ENCODE measurements at regions not wholly inside any gene's neighbourhood (a gene's known extent, or its start where the extent isn't known, plus 50 kb on each side); places are given as distances from the start of the nearest gene placed in this dataset.

GRCh38 chr2:16408331-16409005 lies 257.2 kb downstream of the CYRIA start:
- no peak for DNase-seq

DNA sequence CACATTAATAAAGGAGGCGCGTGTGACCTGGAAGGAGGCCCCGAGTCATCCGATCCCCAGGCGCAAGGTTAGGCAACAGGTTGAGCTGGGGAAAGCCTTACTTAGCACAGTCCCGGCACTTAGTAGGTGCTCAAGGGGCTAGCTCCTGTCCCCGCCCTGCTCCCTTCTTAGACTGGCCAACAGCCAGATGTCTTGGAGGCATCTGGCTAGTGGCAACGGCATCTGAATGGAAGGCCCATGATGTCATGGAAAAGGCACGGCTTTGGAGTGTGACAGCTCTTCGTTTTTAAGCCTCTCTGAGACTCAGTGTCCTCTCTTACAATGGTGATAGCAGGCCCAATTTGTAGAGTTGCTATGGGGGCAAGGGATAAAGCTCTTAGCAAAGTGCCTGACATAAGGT lies 258.3 kb downstream of the CYRIA start:
- DNase-seq = no peak

- DNase-seq = no peak
Observed at GRCh38 chr2:16406496-16407289, 258.9 kb downstream of the CYRIA start.

DNA sequence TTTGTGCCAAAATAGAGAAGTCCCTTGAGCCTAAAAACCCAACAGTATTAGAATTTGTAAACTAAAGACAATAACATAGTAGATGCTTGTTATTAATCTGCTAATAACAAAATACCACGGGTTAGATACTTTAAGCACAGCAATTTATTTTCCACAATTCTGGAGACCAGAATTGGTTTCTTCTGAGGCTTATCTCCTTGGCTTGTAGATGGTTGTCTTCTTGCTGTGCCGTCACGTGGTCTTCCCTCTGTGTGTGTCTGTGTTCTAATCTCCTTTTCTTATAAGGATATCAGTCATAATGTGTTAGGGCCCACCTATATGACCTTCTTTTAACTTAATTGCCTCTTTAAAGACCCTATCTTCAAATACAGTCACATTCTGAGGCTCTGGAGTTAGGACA lies 260.1 kb downstream of the CYRIA start:
- no peak for DNase-seq

GRCh38 chr2:16404551-16405300 lies 260.9 kb downstream of the CYRIA start:
- DNase-seq = no peak

DNA sequence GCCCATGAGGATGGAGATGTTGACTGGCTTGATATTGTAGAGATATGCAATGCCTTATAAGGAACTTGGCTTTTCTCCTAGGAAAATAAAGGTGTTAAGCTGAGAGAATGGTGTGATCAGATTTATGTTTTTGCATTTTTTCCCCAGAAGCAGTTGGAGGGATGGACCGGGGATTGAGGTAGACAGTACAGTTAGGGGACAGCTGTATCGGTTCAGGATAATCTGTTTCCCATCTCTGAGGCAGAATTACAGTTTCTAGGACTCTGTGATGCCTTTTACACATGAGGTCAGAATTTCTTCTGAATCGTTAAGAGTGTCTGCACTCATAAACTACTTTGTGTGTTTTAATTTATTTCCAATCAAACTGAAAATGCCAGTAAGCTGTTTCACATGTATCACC lies 261.5 kb downstream of the CYRIA start:
- no peak for DNase-seq

- DNase-seq = no peak
Observed at GRCh38 chr2:16402891-16403290, 262.7 kb downstream of the CYRIA start.

- no peak for DNase-seq
Observed at GRCh38 chr2:16401761-16402300, 263.8 kb downstream of the CYRIA start.

- no peak for DNase-seq
Observed at GRCh38 chr2:16400127-16400623, 265.5 kb downstream of the CYRIA start.

DNA sequence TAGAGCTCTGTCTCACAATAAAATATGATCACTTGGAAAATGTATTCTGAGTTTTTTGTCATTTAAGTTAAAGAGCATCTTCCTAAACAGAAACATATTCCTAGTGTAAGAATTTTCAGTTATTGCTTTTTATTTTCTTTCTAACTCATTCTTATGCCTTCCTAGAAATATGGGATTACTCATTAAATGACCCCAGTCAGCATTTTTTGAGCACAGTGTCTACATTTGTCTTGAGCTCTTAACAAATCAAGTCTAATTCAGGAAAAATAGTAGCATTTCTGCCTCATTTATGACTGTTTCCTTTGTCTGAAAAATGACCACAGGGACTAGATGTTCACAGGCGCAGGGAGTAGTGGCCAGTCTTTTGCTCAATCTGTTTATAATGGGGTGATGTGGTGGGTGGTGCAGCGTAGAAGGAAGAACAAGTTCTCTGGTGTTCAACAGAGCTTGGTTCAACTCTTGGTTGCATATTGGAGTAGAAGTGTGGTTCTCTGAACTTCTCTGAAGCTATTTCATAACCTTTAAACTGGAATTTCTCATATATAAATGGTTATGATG lies 267.1 kb downstream of the CYRIA start:
- DNase-seq = no peak

GRCh38 chr2:16397681-16398475 lies 267.8 kb downstream of the CYRIA start:
- DNase-seq = no peak

GRCh38 chr2:16396986-16397385 lies 268.6 kb downstream of the CYRIA start:
- no peak for DNase-seq

- no peak for DNase-seq
Observed at GRCh38 chr2:16396171-16396570, 269.5 kb downstream of the CYRIA start.

- DNase-seq = no peak
Observed at GRCh38 chr2:16395601-16396000, 270.0 kb downstream of the CYRIA start.

GRCh38 chr2:16394986-16395550 lies 270.6 kb downstream of the CYRIA start:
- no peak for DNase-seq

- DNase-seq = no peak
Observed at GRCh38 chr2:16394072-16394985, 271.3 kb downstream of the CYRIA start.

DNA sequence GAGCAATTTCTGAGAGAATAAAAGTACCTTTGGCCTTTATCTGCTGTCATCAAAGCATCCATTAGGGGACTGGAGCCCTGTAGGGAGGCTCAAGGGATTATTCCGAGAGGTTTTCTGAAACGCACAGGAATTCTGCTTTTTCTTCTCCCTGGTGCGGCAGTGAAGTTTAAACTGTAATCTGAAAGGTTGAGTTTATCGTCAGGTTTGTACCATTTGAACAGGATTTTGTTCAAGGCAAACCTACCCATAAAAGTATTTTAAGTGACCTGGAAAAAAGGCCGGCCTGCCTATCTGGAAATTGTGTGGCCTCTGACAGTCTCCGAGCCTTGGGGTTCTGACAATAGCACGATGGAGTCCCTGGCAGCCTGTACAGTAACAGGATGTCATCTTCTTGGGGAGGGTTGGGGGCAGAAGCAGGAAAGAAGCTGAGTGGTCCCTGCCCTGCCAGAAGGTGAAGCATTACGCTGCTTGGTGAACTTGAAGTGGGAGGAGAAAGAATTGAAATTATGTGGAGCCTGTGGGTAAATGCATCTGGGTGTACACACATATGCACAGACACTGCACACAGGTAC lies 272.0 kb downstream of the CYRIA start:
- no peak for DNase-seq

- no peak for DNase-seq
Observed at GRCh38 chr2:16392647-16393499, 272.8 kb downstream of the CYRIA start.

DNA sequence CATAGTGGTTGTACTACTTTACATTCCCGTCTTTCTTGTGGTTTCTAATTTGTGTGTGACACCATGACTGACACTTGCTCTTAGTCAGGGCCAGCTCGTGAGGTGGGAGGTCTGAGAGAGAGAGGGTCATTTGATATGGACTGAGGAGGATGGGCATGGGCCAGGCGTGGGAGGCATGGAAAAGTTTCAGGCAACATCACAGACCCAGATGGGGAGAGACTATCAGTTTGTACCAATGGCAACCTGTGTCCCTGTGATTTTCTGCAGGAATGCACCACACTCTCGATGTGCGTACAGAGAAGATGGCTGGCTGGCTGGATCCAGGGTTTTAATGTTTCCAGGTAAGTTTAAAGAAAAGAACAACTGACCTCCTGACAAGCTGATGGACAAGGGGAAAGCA lies 273.6 kb downstream of the CYRIA start:
- DNase-seq = no peak
